ENCODE measurements at regions not wholly inside any gene's neighbourhood (a gene's known extent, or its start where the extent isn't known, plus 50 kb on each side); places are given as distances from the start of the nearest gene placed in this dataset.
A peak's percentile ranks its signal among the peaks of the same experiment; 100 is the strongest.

- no peak overlapping the region for H3K4me3 ChIP-seq (ENCODE audit: low read depth, low read length)
- DNase-seq (ENCODE audit: low read depth): no peak
- TF ChIP-seq, protein P1, sequence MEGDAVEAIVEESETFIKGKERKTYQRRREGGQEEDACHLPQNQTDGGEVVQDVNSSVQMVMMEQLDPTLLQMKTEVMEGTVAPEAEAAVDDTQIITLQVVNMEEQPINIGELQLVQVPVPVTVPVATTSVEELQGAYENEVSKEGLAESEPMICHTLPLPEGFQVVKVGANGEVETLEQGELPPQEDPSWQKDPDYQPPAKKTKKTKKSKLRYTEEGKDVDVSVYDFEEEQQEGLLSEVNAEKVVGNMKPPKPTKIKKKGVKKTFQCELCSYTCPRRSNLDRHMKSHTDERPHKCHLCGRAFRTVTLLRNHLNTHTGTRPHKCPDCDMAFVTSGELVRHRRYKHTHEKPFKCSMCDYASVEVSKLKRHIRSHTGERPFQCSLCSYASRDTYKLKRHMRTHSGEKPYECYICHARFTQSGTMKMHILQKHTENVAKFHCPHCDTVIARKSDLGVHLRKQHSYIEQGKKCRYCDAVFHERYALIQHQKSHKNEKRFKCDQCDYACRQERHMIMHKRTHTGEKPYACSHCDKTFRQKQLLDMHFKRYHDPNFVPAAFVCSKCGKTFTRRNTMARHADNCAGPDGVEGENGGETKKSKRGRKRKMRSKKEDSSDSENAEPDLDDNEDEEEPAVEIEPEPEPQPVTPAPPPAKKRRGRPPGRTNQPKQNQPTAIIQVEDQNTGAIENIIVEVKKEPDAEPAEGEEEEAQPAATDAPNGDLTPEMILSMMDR (conservative IDR thresholded peaks at IDR 0.05; ENCODE audit: low read depth, low read length): no peak
Observed at GRCh38 chr6:1122083-1122482, 189.8 kb upstream of the FOXQ1 start.

GRCh38 chr6:1118287-1118647, 193.6 kb upstream of the FOXQ1 start:
- peak; percentile 31 for DNase-seq (ENCODE audit: low read depth)
- TF ChIP-seq, protein P1 (conservative IDR thresholded peaks at IDR 0.05; ENCODE audit: low read depth, low read length): no peak
- H3K4me3 ChIP-seq (ENCODE audit: low read depth, low read length): no peak overlapping the region

DNA sequence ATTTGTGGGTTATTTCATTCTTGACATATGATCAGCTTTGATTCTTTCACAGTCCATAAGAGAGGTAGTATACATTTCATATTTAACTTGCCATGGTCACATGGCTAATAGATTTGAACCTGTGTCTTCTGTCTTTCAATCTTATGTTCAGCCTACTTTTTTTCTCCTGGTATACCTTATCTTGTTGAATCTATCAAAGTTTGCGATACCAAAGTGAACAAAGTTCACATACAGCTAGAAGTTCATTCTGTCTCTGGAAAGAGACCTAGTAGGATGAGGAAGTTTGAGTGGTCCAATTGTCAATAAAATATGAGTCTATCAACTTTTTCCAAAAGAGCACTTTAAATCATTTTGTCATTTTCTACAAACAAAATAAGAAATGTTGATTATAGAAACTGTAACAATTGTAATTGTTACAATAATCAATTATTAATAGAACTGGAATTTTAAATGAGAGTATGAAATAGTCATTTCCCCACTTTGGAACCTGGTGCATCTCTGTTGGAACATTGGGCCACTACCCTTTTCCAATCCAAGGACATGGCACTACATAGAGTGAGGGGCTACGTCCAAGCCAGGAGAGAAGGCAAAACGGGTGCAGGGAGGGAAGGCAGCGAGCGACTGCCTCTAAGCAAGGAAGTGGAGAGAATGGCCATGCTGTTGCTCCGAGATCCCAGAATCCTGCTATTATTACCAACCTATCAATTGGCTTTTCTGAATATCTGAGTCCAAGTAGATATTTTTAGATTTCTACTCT, 194.2 kb upstream of the FOXQ1 start:
- TF ChIP-seq, protein P1 (conservative IDR thresholded peaks at IDR 0.05; ENCODE audit: low read depth, low read length): no peak
- no peak for DNase-seq (ENCODE audit: low read depth)
- no peak overlapping the region for H3K4me3 ChIP-seq (ENCODE audit: low read depth, low read length)

DNA sequence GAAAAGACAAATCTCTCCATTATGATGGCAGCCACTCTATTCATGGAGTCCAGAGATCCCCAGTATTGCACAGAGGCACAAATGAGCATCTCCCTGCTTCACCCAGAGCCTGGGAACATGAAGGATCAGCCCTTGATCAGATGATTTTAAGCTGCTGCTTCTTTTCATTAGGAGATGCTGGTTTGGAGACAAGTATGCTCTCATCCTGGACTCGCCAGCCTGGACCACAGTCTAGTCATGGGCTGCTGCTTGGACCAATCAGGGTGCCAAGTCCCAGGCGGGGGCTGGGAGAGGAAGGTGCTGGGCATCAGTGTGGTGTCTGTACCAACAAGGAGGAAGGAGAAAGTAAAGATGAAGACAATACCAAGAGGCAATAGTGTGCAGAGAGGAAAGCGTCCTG, 195.7 kb upstream of the FOXQ1 start:
- no peak overlapping the region for H3K4me3 ChIP-seq (ENCODE audit: low read depth, low read length)
- TF ChIP-seq, protein P1 (conservative IDR thresholded peaks at IDR 0.05; ENCODE audit: low read depth, low read length): no peak
- no peak for DNase-seq (ENCODE audit: low read depth)

GRCh38 chr6:1113916-1114540, 197.9 kb upstream of the FOXQ1 start:
- TF ChIP-seq, protein P1 (conservative IDR thresholded peaks at IDR 0.05; ENCODE audit: low read depth, low read length): no peak
- H3K4me3 ChIP-seq (ENCODE audit: low read depth, low read length): no peak overlapping the region
- no peak for DNase-seq (ENCODE audit: low read depth)

GRCh38 chr6:1111361-1111760, 200.5 kb upstream of the FOXQ1 start:
- no peak overlapping the region for H3K4me3 ChIP-seq (ENCODE audit: low read depth, low read length)
- TF ChIP-seq, protein P1 (conservative IDR thresholded peaks at IDR 0.05; ENCODE audit: low read depth, low read length): no peak
- DNase-seq (ENCODE audit: low read depth): no peak

DNA sequence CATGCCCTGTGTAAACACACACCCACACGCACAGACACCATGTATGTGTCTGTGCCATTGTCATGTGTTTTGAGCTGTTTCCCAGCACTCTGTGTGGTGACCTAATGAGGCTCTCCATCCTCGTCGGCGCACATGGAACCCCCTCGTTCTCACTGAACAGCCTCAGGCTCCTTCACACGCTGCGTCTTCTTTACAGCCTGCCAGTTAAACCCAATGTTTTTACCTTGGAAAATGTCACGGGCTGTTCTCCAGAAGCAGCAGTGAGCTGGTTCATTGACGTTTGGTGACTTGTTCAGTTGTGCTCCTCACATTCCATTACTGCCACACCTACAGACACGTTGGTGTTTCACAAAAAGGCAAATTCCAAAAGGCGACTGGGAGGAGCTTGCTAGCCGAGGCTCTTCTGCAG, 201.0 kb upstream of the FOXQ1 start:
- no peak overlapping the region for H3K4me3 ChIP-seq (ENCODE audit: low read depth, low read length)
- TF ChIP-seq, protein P1 (conservative IDR thresholded peaks at IDR 0.05; ENCODE audit: low read depth, low read length): no peak
- DNase-seq (ENCODE audit: low read depth): no peak
